DND-41 (cell line): ENCODE measurements at regions not wholly inside any gene's neighbourhood (a gene's known extent, or its start where the extent isn't known, plus 50 kb on each side); places are given as distances from the start of the nearest gene placed in this dataset.

Source experiments
- EZH2 ChIP-seq: IDR thresholded peaks from 3 replicates; pipeline ENCODE4 v1.6.1; 2012; ENCODE audit warnings: borderline replicate concordance, low read depth, mild to moderate bottlenecking, moderate library complexity, low read length, inconsistent platforms; ENCODE audit not compliant: severe bottlenecking
- TF ChIP-seq, protein P1 (sequence below): IDR thresholded peaks from 2 replicates; pipeline ENCODE4 v1.5.1; 2012; ENCODE audit warnings: borderline replicate concordance, low read length, moderate library complexity, mild to moderate bottlenecking; ENCODE audit not compliant: poor library complexity, severe bottlenecking; ENCODE audit errors: extremely low read depth

GRCh38 chr17:54840885-54841591 is 59.6 kb upstream of the TOM1L1 start:
- TF ChIP-seq, protein P1, sequence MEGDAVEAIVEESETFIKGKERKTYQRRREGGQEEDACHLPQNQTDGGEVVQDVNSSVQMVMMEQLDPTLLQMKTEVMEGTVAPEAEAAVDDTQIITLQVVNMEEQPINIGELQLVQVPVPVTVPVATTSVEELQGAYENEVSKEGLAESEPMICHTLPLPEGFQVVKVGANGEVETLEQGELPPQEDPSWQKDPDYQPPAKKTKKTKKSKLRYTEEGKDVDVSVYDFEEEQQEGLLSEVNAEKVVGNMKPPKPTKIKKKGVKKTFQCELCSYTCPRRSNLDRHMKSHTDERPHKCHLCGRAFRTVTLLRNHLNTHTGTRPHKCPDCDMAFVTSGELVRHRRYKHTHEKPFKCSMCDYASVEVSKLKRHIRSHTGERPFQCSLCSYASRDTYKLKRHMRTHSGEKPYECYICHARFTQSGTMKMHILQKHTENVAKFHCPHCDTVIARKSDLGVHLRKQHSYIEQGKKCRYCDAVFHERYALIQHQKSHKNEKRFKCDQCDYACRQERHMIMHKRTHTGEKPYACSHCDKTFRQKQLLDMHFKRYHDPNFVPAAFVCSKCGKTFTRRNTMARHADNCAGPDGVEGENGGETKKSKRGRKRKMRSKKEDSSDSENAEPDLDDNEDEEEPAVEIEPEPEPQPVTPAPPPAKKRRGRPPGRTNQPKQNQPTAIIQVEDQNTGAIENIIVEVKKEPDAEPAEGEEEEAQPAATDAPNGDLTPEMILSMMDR: no peak
- no peak for TF ChIP-seq EZH2
